NCI-H1105 treated with DMSO at 0.1 percent for 48 hours (cell line): ENCODE measurements at regions not wholly inside any gene's neighbourhood (a gene's known extent, or its start where the extent isn't known, plus 50 kb on each side); places are given as distances from the start of the nearest gene placed in this dataset.
"Not testable (repeated sequence)": the region's sequence is repeated elsewhere in the genome, so short reads cannot be mapped to it uniquely, and the experiment has no call there.

Source experiments
- DNase-seq: peaks from one replicate; lab custom pipeline; 2025; lab: John Stamatoyannopoulos, UW

DNA sequence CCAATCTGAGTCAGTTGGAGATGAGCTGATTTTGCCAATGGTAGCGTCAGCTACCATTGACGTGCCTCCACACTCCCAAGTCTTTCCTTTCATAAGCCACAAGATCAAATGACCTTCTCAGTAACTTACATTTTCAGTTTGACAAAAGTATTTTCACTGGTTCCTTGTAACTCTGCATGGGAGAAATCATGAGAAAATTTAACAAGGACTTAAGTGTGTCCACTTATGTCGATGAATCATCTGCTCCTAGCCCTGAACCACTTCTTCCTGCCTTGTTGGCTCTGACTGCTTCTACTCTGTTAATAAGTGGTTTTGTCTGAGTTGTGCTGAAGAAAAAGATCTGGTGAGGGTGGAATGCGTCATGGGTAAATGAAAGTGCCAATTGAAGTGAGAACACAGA is 101.2 kb downstream of the NFKBIZ start:
- DNase-seq, result no peak

DNA sequence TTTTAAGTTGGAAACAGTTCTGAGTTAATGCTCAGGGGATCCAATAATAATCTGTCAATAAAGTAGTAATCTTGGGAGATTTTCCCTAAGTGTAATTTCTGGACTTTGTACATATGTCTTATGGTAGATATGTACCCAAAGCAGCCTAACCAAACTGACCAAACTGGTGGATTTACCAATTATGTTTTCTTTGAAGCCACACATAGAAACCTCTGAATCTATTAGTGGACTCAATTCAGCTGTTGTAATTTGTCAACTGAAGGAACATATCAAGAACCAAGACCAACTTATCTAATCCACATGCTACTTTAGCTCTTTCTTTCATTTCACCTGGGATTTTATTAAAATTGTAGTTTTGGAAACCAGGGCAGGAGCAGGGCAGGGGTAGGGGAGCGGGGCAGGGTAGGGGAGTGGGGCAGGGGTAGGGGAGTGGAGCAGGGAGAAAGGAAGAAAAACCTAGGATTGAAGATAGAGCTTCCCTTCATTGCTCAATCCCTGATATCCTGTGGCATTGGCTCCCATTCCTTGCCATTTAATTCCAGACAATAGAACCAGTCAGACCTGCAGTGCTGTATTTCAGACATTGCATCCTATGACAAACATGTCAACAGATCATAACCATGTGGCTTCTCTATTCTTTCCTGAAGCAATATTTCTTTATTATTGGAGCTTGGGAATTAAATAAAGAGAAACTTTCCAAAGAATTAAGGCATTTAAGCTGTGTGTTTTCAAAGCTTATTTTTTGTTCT is 101.8 kb downstream of the NFKBIZ start:
- no peak for DNase-seq

DNA sequence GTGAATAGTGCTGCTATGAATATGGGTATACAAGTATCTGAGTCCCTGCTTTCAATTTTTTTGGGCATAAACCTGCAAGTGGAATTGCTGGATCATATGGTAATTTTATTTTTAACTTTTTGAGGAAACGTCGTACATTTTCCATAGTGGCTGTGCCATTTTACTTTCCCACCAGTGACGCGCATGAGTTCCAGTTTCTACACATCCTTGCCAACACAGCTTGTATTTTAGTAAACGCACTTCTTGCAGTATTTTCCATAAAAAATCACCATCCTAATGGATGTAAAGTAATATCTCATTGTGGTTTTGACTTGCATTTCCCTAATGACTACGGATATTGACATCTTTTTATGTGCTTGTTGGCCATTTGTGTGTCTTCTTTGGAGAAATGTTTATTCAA is 105.0 kb downstream of the NFKBIZ start:
- DNase-seq, result no peak

DNA sequence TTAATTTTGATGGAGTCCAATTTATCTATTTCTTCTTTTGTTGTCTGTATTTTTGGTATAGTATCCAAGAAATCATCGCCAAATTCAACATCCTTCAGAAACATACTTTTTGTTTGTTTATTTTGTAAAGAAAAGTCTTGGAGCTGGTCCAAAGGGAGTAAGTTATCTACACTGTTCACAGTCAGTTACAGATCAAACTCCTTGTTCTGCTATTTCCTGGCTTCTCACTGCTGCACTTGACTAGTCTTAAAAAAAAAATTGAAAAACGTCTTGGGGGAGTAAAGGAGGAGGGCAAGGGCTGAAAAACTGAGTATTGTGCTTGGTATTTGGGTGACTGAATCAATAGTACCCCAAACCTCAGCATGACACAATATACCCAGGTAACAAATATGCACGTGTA is 105.6 kb downstream of the NFKBIZ start:
- DNase-seq, result no peak

DNA sequence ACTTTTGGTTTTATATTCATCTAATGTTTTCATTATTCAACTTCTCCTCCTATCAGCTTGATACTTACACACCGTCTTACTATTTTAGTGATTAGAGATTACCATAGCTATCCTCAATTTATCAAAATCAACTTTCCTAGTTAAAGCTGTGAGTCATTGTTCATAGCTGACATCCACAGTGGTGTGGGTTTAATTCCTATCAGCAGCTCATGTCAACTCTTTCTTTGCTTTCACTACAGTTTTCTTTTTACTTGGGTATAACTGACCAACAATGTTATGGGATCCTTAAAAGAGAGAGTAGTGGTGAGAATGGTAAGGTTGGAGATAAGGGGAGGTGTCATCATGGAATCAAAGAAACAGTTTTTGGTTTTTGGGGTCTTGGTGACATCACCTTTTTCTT is 112.7 kb downstream of the NFKBIZ start:
- no peak for DNase-seq

DNA sequence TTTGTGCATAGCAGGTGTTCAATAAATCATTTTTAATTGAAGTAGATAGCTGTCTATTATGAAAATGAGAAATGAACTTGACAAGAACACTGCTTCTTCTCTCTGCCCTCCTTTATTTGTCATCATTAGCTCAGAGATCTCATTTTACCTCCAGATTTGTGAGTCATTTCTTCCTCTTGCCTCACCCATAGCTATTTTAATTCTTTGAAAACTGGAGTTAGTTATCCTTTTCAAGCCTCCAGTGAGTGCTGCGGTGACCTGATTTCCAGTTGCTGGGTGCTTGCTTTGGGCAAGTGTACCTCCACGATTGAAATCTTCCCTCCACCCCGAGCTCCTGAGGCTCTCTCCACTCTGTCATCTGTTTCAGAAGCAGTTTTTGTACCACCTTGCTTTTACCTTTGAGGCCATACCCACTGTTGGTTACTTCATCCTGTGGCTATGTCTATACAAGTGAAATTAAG is 114.6 kb downstream of the NFKBIZ start:
- no peak for DNase-seq

DNA sequence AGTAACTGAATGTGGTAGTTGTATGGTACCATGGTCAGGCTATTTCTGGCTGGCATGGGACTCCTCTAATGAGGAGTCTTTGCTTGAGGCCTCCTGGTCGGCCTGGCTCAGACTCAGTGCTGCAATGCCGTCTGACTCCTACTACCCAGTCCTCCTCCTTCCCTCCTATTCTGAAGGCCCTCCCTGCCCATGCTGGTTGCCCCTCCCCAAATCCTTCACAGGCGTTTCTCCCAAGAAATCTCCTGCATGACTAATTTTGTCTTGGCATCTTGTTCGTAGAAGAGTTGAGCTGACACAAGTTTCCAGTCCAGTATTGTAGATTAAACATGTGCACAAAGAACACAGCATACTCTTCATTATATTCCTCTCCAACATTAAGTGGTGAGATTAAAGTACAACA is 115.5 kb downstream of the NFKBIZ start:
- no peak for DNase-seq

DNA sequence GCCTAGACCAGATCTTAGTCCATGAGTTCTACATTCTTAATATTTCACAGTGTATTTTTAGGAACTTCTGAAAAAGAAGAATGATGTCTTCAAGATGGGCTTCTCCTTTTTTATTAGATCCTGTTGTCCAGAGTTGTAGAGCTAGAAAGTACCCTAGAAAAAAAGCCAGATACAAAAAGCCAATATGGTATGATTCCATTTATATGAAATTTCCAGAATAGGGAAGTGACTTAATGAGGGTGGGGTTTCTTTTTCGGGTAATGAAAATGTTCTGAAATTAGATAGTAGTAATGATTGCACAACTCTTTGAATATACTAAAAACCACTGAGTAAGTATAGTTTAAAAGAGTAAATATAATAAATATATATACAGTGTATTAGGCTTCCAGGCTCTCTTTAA is 116.9 kb downstream of the NFKBIZ start:
- no peak for DNase-seq

DNA sequence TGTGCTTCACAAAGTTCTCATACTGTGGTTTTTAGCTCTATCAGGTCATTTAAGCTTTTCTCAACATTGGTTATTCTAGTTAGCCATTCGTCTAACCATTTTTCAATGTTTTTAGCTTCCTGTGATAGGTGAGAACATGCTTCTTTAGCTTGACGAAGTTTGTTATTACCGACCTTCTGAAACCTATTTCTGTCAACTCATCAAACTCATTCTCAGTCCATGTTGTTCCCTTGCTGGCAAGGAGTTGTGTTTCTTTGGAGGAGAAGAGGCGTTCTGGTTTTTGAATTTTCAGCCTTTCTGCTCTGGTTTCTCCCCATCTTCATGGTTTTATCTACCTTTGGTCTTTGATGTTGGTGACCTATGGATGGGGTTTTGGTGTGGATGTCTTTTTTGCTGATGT is 120.9 kb downstream of the NFKBIZ start:
- no peak for DNase-seq

DNA sequence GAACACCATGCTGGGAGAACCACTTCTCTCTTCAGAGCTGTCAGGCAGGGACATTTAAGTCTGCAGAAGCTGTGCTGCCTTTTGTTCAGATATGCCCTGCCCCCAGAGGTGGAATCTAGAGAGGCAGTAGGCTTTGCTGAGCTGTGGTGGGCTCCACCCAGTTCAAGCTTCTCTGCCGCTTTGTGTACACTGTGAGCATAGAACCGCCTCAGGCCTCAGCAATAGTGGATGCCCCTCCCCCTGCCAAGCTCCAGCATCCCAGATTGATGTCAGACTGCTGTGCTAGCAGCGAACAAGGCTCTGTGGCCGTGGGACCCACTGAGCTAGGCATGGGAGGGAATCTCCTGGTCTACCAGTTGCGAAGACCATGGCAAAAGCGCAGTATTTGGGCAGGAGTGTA is 121.6 kb downstream of the NFKBIZ start:
- DNase-seq, result no peak

DNA sequence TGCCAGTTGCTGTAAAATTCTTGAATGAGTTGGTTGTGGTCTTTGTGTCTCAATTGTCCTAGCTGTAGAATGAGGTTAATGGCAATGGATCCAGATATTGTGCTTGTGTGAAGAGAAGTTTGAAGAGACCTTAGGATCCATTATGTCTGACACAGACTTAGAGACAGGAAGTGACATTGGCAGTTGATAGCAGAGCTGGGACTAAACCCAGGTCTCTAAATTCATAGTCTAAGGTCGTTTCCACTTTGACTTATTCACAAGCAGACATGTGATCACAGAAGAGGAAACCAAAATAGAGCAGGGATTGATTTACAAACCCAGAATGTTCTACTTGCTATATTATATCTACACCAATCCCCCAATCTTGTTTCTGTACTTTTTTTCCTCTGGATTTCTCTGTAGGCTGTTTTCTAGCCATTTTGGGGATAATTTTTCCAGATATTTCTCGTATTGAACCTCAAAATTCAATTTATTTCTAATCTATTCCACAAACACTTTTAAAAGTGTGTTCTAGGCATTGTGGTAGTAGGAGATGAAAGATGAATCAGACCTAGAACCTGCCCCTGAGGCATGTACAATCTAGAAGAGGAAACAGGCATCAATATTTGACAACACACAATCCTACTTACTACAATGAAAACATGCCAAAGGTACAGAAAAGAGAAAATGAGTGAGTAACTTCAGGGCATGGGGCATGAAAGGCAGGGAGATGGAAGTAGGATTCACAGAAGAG is 123.3 kb downstream of the NFKBIZ start:
- DNase-seq, result no peak

DNA sequence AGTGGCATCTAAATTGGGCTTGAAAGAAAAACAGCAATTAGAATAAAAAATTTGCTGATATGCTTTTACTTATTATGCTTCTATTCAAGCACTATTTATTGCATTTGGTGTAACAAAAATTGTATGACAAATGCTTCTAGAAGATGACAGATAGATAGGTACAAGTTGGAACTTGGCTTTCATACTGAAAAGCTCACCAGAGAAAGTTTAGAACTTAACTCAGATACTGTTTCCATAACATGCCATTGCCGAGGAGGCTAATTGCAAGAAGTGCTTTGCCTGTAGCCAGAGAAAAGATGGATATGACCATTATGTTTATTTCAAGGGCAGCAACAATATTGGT is 123.8 kb downstream of the NFKBIZ start:
- DNase-seq, result no peak

DNA sequence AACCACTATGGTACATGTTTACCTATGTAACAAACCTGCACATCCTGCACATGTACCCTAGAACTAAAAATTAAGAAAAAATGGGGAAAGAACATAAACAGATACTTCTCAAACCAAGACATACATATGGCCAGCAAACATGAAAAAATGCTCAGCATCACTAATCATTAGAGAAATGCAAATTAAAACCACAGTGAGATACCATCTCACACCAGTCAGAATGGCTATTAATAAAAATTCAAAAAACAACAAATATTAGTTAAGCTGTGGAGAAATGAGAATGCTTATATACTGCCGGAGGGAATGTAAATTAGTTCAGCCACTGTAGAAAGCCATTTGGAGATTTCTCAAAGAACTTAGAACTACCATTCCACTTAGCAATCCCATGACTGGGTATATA is 126.1 kb downstream of the NFKBIZ start:
- not testable (repeated sequence) for DNase-seq

DNA sequence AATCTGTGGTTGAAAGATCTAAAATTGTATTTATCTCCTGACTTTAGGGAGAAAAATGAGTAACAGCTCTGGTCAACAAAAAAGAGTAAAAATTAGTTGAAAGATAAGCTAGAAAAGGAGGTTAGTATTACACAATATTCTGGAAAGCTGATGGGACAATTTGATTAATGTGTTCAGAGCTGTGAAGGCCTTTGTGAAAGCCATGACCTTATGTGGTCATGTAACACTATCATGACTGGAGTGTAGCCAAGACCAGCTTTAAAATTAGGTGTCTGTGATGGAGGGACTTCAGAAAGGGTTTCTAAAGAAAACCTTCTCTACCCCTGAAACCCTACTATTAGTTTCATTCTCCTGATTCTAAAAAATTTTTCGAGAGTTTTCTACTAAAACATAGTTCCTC is 127.2 kb downstream of the NFKBIZ start:
- peak; percentile 9 for DNase-seq

DNA sequence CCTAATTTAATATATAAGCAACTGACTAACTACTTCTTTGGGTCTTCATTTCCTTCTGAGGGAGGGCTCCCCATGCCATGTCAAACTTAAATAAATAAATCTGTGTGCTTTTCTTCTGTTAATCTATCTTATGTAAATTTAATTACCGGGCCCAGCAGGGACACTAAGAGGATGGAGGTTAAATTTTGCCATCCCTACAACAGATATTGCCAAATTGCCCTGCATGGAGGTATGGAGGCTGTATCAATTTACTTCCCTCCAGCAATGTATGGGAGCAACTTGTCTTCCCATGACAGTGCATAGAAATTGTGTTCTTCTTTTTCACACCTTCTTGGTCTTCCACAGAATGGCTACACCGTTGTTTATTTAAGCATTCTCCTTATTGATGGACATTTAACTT is 129.0 kb downstream of the NFKBIZ start:
- no peak for DNase-seq

DNA sequence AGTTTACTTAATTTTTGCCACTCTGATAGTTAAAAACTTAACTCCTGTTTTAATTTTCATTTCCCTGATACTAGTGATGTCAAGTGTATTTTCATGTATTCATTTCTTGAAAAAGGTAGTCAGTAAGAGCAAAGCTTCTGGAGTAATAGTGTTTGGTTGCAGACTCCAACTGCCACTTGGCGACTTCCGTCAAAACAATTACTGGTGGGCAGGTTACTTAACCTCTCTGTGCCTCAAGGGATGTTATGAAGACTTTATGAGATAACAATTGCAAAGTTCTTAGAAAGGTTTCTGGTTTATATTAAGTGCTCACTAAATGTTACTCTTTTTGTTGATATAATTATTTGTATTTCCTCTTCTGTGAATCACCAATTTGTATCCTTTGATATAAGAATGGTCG is 129.7 kb downstream of the NFKBIZ start:
- no peak for DNase-seq

DNA sequence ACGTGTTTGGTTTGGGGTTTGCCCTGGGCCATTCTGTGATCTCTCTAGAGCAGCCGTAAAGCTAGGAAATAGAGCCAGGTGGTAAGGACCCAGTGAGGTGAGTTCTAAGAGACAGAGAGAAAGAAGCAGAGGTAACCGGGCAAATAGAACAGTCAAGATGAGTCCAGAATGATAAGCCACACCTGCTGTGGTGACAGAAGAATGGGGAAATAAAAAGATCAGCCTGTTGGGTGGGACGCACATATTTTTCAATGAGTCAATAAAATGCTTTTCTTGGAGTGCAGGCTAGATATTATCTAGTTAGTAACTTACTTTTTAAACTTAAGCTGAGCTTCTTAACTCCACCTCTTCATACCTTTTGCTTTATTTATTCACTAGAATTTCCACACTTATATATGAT is 135.0 kb downstream of the NFKBIZ start:
- no peak for DNase-seq

DNA sequence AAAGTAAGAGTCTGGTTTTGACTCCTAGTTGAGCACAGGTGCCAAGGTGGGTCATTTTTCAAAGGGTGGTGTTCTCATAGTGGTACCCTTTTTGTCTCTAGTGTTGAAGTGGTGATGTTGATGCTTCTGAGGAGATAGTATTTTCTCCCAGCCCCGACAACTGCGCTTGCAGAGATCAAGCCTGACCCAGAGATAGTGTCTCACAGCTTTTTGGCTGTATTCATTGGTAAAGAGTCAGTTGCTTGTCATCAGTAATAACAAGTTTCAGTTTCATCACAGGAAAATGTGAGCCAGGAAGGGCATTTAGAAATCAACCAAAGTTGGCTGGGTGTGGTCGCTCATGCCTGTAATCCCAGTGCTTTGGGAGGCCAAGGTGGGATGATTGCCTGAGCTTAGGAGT is 139.3 kb downstream of the NFKBIZ start:
- no peak for DNase-seq

DNA sequence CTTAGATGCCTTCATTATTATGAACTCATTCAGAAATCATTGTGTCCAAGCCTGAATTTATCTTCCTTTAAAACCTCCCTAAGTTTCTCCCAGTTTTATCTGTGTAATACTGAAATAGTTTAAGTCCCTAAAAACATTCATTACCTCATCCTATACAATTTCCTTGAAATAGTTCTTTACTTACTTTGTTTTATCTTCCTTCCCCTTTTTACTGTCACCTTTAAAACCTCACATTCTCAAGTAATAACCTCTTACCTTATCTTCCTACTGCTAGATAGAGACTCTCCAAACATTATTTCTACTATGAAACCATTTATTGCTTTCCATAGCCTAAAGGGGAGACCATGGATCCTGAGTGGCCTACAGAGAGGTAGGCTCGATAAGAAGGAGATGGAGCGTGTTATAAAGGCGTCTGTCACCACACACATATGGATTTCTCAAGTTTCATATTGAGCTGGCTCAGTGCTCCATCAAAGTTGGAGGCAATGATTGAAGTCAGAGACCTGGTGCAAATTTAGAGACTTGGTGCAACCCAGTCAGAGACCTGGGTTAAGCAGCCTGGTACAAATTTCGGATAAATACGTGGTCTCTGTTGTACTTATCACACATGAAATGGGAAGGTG is 140.4 kb downstream of the NFKBIZ start:
- no peak for DNase-seq

DNA sequence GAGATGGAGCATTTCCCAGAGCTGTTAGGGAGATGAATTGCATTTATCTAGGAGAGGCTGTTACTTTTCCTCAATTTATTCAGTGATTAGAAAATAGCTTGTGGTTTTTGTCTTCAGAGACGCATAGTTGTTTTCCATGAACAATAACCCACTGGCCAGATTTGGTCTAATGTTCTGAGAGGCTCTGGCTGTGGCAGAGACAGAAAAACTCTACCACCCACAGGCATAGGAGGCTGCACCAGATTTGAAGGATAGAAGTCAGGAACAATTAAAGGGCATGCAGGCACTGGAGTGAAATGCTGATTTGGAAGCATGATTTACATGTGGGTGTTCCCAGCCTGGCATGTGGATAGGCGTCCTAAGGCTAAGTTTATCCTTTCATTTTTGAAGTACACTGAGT is 143.5 kb downstream of the NFKBIZ start:
- no peak for DNase-seq

DNA sequence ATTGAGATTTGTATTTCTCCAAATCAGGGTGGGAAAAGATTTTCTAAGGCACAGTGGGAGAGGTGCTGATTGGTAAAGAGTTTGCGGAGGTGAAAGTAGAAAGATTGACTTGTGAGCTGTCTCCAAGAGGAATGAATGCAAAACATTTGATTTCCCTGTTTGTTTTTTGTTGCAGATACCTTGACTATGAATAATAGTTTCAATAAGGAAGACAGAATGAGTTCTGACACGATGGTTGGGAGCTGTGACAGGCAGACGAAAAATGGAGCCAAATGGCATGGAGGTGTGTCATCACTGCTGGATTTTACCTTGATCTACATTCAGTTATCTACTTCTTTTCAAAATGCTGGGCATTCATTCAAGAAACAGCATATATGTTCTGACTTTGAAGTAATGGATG is 145.1 kb downstream of the NFKBIZ start:
- no peak for DNase-seq

DNA sequence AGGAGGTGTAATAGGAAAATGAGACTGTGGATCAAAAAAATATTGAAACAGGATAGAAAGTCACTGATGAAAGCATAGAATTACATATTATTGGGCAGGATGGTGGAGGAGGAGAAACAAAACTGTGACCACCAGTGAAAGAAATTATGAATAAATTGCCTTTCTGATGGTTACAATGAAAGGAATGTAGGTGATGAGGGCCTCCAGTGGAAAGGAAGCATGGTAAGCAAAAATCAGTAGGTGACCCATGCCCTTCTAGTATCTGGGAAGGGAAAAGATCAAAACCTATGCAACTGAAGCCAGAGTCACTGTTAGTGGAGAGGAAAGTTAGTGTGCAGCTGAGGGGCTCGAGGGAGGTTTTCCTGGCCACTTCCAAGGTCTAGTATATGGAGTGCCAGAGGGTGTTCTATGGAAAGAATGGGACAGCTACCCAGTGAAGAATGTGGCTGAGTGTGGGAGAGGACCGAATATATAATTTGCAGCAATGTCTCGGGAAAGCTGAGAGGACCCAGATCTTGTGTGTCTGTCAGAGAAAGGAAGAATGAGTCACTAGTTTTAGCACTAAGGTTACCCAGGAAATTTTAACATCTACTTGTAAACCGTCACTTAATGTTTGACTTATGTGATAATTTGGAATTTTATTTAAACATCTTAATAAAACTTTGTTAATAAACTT is 146.2 kb downstream of the NFKBIZ start:
- DNase-seq, result no peak

DNA sequence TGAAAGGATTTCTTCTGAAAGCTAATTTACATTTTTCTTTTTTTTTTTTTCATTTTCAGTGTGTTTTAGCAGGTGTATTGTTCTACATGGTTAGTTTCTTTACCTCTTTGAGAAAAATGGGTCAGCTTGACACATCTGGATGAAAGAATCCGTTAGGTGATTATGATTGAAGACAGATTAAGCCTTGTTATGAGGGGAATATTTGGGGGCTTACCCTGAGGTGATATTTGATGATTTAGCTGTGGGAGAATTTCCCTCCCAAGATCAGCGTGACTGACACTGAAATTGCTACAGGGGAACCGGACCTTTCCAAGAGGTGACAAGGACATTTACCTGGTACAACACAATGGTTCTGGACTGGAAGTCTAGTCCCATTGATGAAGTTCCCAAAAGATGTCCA is 147.5 kb downstream of the NFKBIZ start:
- DNase-seq, result no peak
